Heart right ventricle (tissue), 16 donors: ENCODE measurements at regions not wholly inside any gene's neighbourhood (a gene's known extent, or its start where the extent isn't known, plus 50 kb on each side); places are given as distances from the start of the nearest gene placed in this dataset.

Experiments
- ATAC-seq, 8 donors: fragments of 200-7000 bp; cut with Tn5 transposase; one replicate each; pipeline ENCODE4 v1.9.1; 2020; ENCODE audit warnings: mild to moderate bottlenecking in 8 of 8, moderate library complexity in 8 of 8, moderate number of reproducible peaks in 1 of 8
- DNase-seq, 2 donors: peaks; one replicate each; pipeline ENCODE4 v3.0.0-alpha.2; 2020
- H3K27ac ChIP-seq, 10 donors: fragments of 200-600 bp; sonication (generic) in 2 of 10; one replicate each; pipeline versions ENCODE4 v1.5.0 to v1.8.0; 2020 to 2022; ENCODE audit warnings: mild to moderate bottlenecking in 3 of 10
- H3K27me3 ChIP-seq, 7 donors: fragments of 200-600 bp; one replicate each; pipeline ENCODE4 v1.8.0; 2021 to 2022; ENCODE audit warnings: mild to moderate bottlenecking in 2 of 7
- H3K36me3 ChIP-seq, 9 donors: fragments of 200-600 bp; sonication (generic) in 1 of 9; one replicate each; pipeline versions ENCODE4 v1.5.0 to v1.8.0; 2020 to 2022; ENCODE audit warnings: mild to moderate bottlenecking in 2 of 9
- H3K4me1 ChIP-seq, 9 donors: fragments of 200-600 bp; sonication (generic) in 1 of 9; one replicate each; pipeline versions ENCODE4 v1.5.0 to v1.8.0; 2020 to 2022; ENCODE audit warnings: mild to moderate bottlenecking in 4 of 9
- H3K4me3 ChIP-seq, 10 donors: fragments of 200-600 bp; sonication (generic) in 2 of 10; one replicate each; pipeline versions ENCODE4 v1.5.0 to v1.8.0; 2020 to 2022; ENCODE audit warnings: mild to moderate bottlenecking in 7 of 10, moderate library complexity in 2 of 10
- H3K9me3 ChIP-seq, 11 donors: fragments of 200-600 bp in 10 of 11; sonication (generic) in 2 of 11; one replicate each; pipeline versions ENCODE4 v1.5.0 to v1.8.0; 2013 to 2022; ENCODE audit warnings: mild to moderate bottlenecking in 2 of 11, control low read depth in 1 of 11, moderate library complexity in 1 of 11
- WGBS, 2 donors: extraction: QIAGEN DNeasy Blood & Tissue Kit; methylation state at CpG; one replicate each; pipeline ENCODE4 v1.1.7; 2013; ENCODE audit warnings: inconsistent platforms in 1 of 2; 5-methylcytosine and 5-hydroxymethylcytosine counted together
- intact Hi-C, 10 donors: fragments of 100-400 bp; cut with DNase I; formaldehyde crosslinking; loops; one replicate each; pipeline versions ENCODE4 v1.11.1 to v1.14.2; 2022
- TF ChIP-seq, protein P1 (sequence below), 9 donors: fragments of 200-600 bp; sonication (generic) in 2 of 9; IDR thresholded peaks; one replicate each; pipeline versions ENCODE4 v1.5.0 to v1.8.0; 2021 to 2022; ENCODE audit warnings: antibody characterized with exemption in 9 of 9, mild to moderate bottlenecking in 5 of 9, moderate library complexity in 1 of 9
- donor health status: Arrhythmogenic right ventricular cardiomyopathy.
- donor health status: ischemic (EF 13 %, LVEDD 7.1; RV severe dilation, severe dysfunction).
- donor health status: healthy with polysubstance abuse.
- donor health status: DM: no; HTN: yes; CAD: no.
- donor health status: DM: no; HTN: no; CAD: no.
- donor health status: ischemic (EF 25% LVEDD 6.9; RV normal size, moderate dysfunction).
- donor health status: ischemic (EF 25% LVEDD 5.7; RV mildly dilated, moderate dysfunction).
- donor health status: healthy.
- donor health status: DM: yes; HTN: yes; CAD: no.
- donor health status: Ischemic cardiomyopathy.
- donor health status: ischemic (EF 35%, LVEDD 5.7; RV mildly dilated, moderate dysfunction).
- donor health status: nonischemic (EF 11% LVEDD 7.7; RV severe dilation, severe dysfunction).
- donor health status: DM: yes; HTN: yes; CAD: no.
- donor health status: PGD.
- donor health status: ischemic (EF 29% LVEDD 5.4; RV normal size, mild dysfunction).
- donor health status: nonischemic (EF 23%, LVEDD 6.1; RV moderate dilation, normal function).

- H3K4me1 ChIP-seq: peaks cover 0 to 14% (median 0%) of the 10 kb centered on the region in 9 donors
- H3K4me3 ChIP-seq: no peak overlapping the region
- intact Hi-C loops: loop anchor here in 1 of 10 donors (5.0 kb wide), 1 partner anchor 73 kb away; no protein-coding TSS in a partner anchor
- H3K36me3 ChIP-seq: no peaks in the 10 kb centered on the region
- no peaks in the 10 kb centered on the region for H3K9me3 ChIP-seq
- WGBS, 2 donors: 79 to 80% methylated on average over 24 of the region's 24 CpGs
- TF ChIP-seq, protein P1, sequence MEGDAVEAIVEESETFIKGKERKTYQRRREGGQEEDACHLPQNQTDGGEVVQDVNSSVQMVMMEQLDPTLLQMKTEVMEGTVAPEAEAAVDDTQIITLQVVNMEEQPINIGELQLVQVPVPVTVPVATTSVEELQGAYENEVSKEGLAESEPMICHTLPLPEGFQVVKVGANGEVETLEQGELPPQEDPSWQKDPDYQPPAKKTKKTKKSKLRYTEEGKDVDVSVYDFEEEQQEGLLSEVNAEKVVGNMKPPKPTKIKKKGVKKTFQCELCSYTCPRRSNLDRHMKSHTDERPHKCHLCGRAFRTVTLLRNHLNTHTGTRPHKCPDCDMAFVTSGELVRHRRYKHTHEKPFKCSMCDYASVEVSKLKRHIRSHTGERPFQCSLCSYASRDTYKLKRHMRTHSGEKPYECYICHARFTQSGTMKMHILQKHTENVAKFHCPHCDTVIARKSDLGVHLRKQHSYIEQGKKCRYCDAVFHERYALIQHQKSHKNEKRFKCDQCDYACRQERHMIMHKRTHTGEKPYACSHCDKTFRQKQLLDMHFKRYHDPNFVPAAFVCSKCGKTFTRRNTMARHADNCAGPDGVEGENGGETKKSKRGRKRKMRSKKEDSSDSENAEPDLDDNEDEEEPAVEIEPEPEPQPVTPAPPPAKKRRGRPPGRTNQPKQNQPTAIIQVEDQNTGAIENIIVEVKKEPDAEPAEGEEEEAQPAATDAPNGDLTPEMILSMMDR (IDR thresholded peaks at IDR 0.05): no peak
- peaks cover 0 to 2% (median 0%) of the 10 kb centered on the region in 7 donors for H3K27me3 ChIP-seq
- no peak for DNase-seq
- ATAC-seq: no peak
- no peak overlapping the region for H3K27ac ChIP-seq
These were observed 144.0 kb downstream of the GLI2 start for GRCh38 chr2:120879431-120880295.

DNA sequence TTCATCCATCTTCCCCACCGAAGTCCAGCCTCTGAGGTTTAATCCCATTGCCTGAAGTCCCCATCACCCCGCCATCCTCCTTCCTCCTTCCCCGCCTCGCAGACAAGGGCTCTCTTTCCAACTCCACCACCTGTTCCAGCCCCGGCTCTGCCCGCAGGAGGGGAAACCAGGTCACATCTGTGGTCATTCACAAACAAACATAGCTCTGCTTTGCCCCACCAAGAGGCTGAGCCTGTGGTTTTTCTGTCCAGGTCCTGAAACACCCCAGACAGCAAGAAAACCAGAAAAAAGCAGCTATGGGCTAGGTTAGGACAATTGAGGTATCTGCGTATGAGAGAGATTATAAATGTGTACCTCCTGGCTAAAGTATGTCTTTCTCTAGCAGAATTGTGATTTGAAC lies 144.7 kb downstream of the GLI2 start:
- Histone ChIP-seq H3K4me3 (no peak overlapping the region), H3K4me1 (peaks cover 0 to 8% (median 0%) of the 10 kb centered on the region in 9 donors), H3K36me3 (no peaks in the 10 kb centered on the region), H3K9me3 (no peaks in the 10 kb centered on the region), H3K27me3 (no peaks in the 10 kb centered on the region), H3K27ac (no peak overlapping the region)
- ATAC-seq (no peak), DNase-seq (no peak)
- WGBS, 2 donors: 80 to 82% methylated on average over 7 of the region's 7 CpGs
- intact Hi-C loops: loop anchor here in 1 of 10 donors (5.0 kb wide), 1 partner anchor 72 kb away; no protein-coding TSS in a partner anchor
- TF ChIP-seq, protein P1 (IDR thresholded peaks at IDR 0.05): no peak

DNA sequence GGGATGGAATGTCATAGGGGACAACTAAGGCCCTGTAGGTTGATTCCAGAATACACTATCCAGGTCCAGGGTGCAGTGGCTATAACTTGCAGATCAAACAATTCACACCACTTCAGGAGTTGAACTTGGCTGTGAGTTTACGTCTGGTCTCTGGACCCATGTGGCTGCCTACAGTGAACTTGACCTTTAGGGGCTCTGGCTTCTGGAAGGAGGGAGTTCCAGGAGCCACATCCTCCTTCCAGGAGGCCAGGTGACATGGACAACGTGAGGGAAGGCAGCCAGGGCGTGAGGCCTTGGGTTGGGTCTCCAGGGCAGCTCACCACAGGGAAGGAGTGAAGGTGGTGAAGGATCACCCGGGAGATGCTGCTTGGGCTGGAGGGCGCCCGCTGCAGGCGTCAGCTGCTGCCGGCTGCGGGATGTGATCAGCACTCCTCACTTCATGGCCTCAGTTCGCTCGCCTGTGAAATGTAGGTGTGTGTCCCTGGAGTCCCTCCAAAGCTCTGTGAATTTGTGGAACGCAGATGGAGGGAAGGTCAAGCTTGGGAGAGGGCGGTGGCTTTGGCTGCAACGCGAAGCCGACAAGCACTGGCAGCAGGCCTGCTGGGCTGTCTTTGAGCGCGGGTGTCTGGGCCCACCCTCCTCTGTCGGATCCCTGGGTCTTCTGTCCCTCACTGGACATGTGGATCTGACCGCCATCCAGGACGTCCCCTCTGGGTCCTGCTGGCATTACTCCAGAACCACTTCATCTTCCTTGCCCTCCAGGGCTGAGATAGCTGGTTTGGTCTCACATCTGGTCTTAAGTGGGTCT lies 146.5 kb downstream of the GLI2 start:
- WGBS, 2 donors: 64 to 65% methylated on average over 21 of the region's 21 CpGs
- Histone ChIP-seq H3K4me3 (no peak overlapping the region), H3K4me1 (peaks cover 0 to 8% (median 0%) of the 10 kb centered on the region in 9 donors), H3K36me3 (no peaks in the 10 kb centered on the region), H3K27me3 (no peaks in the 10 kb centered on the region), H3K27ac (no peak overlapping the region), H3K9me3 (no peaks in the 10 kb centered on the region)
- intact Hi-C loops: loop anchor here in 1 of 10 donors (5.0 kb wide), 1 partner anchor 70 kb away; no protein-coding TSS in a partner anchor
- ATAC-seq: peak; percentile 21 to 58 (median 51)
- TF ChIP-seq, protein P1 (IDR thresholded peaks at IDR 0.05): no peak
- peak in 1 of 2 donors; percentile 51 for DNase-seq
